CD4-positive, alpha-beta T cell (primary cell): ENCODE measurements at regions not wholly inside any gene's neighbourhood (a gene's known extent, or its start where the extent isn't known, plus 50 kb on each side); places are given as distances from the start of the nearest gene placed in this dataset.
"Not testable (repeated sequence)": the region's sequence is repeated elsewhere in the genome, so short reads cannot be mapped to it uniquely, and the experiment has no call there.

ENCODE experiments used
- ATAC-seq: fragments of 200-7000 bp; cut with Tn5 transposase; one replicate; pipeline ENCODE4 v1.10.0; 2022; ENCODE audit warnings: mild to moderate bottlenecking; ENCODE audit not compliant: poor library complexity
- CTCF ChIA-PET: fragments of 350-600 bp; sonication (Branson Sonifier 250); formaldehyde crosslinking; loops from one replicate; lab custom pipeline; 2021; ENCODE audit warnings: antibody characterized with exemption, inconsistent platforms; lab: Charles Lee
- POLR2A ChIA-PET: fragments of 350-600 bp; sonication (Branson Sonifier 250); formaldehyde crosslinking; loops from one replicate; lab custom pipeline; 2021; ENCODE audit warnings: antibody characterized with exemption, inconsistent platforms; lab: Charles Lee
- DNase-seq, 14 experiments: peaks; one replicate each; pipeline ENCODE4 v3.0.0-alpha.2; 2013 to 2020; ENCODE audit warnings: mixed read lengths in 2 of 14
- H3K27ac ChIP-seq, 2 donors: one replicate each; pipeline versions ENCODE4 v1.5.1 to v1.7.0; 2013; ENCODE audit warnings: low read length in 2 of 2, low read depth in 1 of 2, mild to moderate bottlenecking in 1 of 2
- H3K27me3 ChIP-seq, 2 experiments: 1 replicate in 1 of 2; 2 replicates in 1 of 2; pipeline versions ENCODE4 v1.6.1 to v1.7.0; 2013; ENCODE audit warnings: low read length in 2 of 2, control low read depth in 1 of 2, mild to moderate bottlenecking in 1 of 2, moderate library complexity in 1 of 2; ENCODE audit not compliant: insufficient read depth in 2 of 2, control insufficient read depth in 1 of 2
- H3K36me3 ChIP-seq: one replicate; pipeline ENCODE4 v1.6.1; 2013; ENCODE audit warnings: low read length, control low read depth; ENCODE audit not compliant: insufficient read depth
- H3K4me1 ChIP-seq: one replicate; pipeline ENCODE4 v1.6.1; 2013; ENCODE audit warnings: low read length, control low read depth; ENCODE audit not compliant: insufficient read depth
- H3K4me3 ChIP-seq: one replicate; pipeline ENCODE4 v1.5.1; 2013; ENCODE audit warnings: mild to moderate bottlenecking, low read length, moderate library complexity
- H3K9me3 ChIP-seq, 2 experiments: 1 replicate in 1 of 2; 2 replicates in 1 of 2; pipeline versions ENCODE4 v1.6.1 to v1.7.0; 2013; ENCODE audit warnings: low read length in 2 of 2, mild to moderate bottlenecking in 2 of 2, control low read depth in 1 of 2, moderate library complexity in 1 of 2; ENCODE audit not compliant: control insufficient read depth in 1 of 2, insufficient read depth in 1 of 2
- H3K27ac Mint-ChIP-seq: one replicate; pipeline ENCODE4 v1.8.0; 2020; ENCODE audit warnings: mixed read lengths
- H3K27me3 Mint-ChIP-seq: one replicate; pipeline ENCODE4 v1.8.0; 2021; ENCODE audit warnings: mixed read lengths
- H3K36me3 Mint-ChIP-seq: one replicate; pipeline ENCODE4 v1.8.0; 2021; ENCODE audit warnings: low read depth, mixed read lengths
- H3K4me1 Mint-ChIP-seq: one replicate; pipeline ENCODE4 v1.8.0; 2021; ENCODE audit warnings: low read depth, mixed read lengths
- H3K4me3 Mint-ChIP-seq: one replicate; pipeline ENCODE4 v1.8.0; 2020; ENCODE audit warnings: mild to moderate bottlenecking, mixed read lengths
- H3K9me3 Mint-ChIP-seq: one replicate; pipeline ENCODE4 v1.8.0; 2020; ENCODE audit warnings: mixed read lengths
- intact Hi-C, 2 experiments: fragments of 100-400 bp; cut with DNase I in 1 of 2; cut with micrococcal nuclease in 1 of 2; formaldehyde crosslinking; loops; one replicate each; pipeline versions ENCODE4 v1.15.1 to v1.9.0; 2023 to 2025; cut with DNase I, micrococcal nuclease

GRCh38 chr9:67723185-67723584 lies 135.5 kb upstream of the ANKRD20A1 start:
- H3K27ac Mint-ChIP-seq, H3K9me3 ChIP-seq, H3K9me3 Mint-ChIP-seq, H3K4me1 Mint-ChIP-seq, ATAC-seq, H3K27me3 ChIP-seq, H3K27ac ChIP-seq, H3K4me1 ChIP-seq, H3K27me3 Mint-ChIP-seq, H3K36me3 ChIP-seq, CTCF ChIA-PET, H3K36me3 Mint-ChIP-seq, POLR2A ChIA-PET, intact Hi-C loops: not testable (repeated sequence)
- peak overlapping the region; percentile 20 for H3K4me3 ChIP-seq
- H3K4me3 Mint-ChIP-seq = peak overlapping the region; percentile 82
- DNase-seq = peak in 3 of 14 experiments; percentile 0 to 34 (median 3)

- H3K4me3 ChIP-seq, CTCF ChIA-PET, H3K9me3 ChIP-seq, H3K9me3 Mint-ChIP-seq, H3K27me3 Mint-ChIP-seq, H3K4me1 ChIP-seq, H3K27ac Mint-ChIP-seq, H3K36me3 ChIP-seq, H3K4me1 Mint-ChIP-seq, ATAC-seq, H3K4me3 Mint-ChIP-seq, intact Hi-C loops, H3K36me3 Mint-ChIP-seq, H3K27ac ChIP-seq, H3K27me3 ChIP-seq, POLR2A ChIA-PET: not testable (repeated sequence)
- DNase-seq = peak in 10 of 14 experiments; percentile 5 to 42 (median 10)
Observed at GRCh38 chr9:67724885-67725284, 133.8 kb upstream of the ANKRD20A1 start.

GRCh38 chr9:67726213-67726988 lies 132.3 kb upstream of the ANKRD20A1 start:
- H3K4me3 Mint-ChIP-seq, H3K27ac Mint-ChIP-seq: not testable (repeated sequence)

GRCh38 chr9:67763133-67763532 lies 95.6 kb upstream of the ANKRD20A1 start:
- DNase-seq, H3K36me3 Mint-ChIP-seq, H3K27me3 Mint-ChIP-seq, CTCF ChIA-PET, H3K4me1 Mint-ChIP-seq, H3K4me1 ChIP-seq, H3K36me3 ChIP-seq, H3K9me3 ChIP-seq, H3K27ac ChIP-seq, H3K27me3 ChIP-seq, H3K27ac Mint-ChIP-seq, H3K4me3 ChIP-seq, intact Hi-C loops, H3K9me3 Mint-ChIP-seq, H3K4me3 Mint-ChIP-seq, POLR2A ChIA-PET, ATAC-seq: not testable (repeated sequence)

More at GRCh38 chr9:67726213-67726988, 132.3 kb upstream of the ANKRD20A1 start:
- H3K9me3 Mint-ChIP-seq, H3K36me3 Mint-ChIP-seq, H3K36me3 ChIP-seq, H3K27me3 ChIP-seq, H3K27ac ChIP-seq, CTCF ChIA-PET, H3K9me3 ChIP-seq, H3K4me1 ChIP-seq, intact Hi-C loops, H3K27me3 Mint-ChIP-seq, H3K4me1 Mint-ChIP-seq, POLR2A ChIA-PET: not testable (repeated sequence)
- peak; percentile 62 for ATAC-seq
- peak in 6 of 14 experiments; percentile 0 to 35 (median 11) for DNase-seq
- peak overlapping the region; percentile 19 for H3K4me3 ChIP-seq

GRCh38 chr9:67771807-67772206 lies 86.9 kb upstream of the ANKRD20A1 start:
- intact Hi-C loops, H3K27ac Mint-ChIP-seq, H3K9me3 Mint-ChIP-seq, H3K4me1 Mint-ChIP-seq, H3K36me3 ChIP-seq, ATAC-seq, H3K4me3 ChIP-seq, CTCF ChIA-PET, H3K36me3 Mint-ChIP-seq, POLR2A ChIA-PET, H3K4me1 ChIP-seq, H3K9me3 ChIP-seq, H3K27me3 ChIP-seq, H3K4me3 Mint-ChIP-seq, DNase-seq, H3K27ac ChIP-seq, H3K27me3 Mint-ChIP-seq: not testable (repeated sequence)

- ATAC-seq, H3K9me3 ChIP-seq, POLR2A ChIA-PET, H3K36me3 ChIP-seq, H3K4me3 Mint-ChIP-seq, H3K4me1 Mint-ChIP-seq, H3K36me3 Mint-ChIP-seq, intact Hi-C loops, CTCF ChIA-PET, H3K4me1 ChIP-seq, H3K4me3 ChIP-seq, H3K27ac Mint-ChIP-seq, H3K27ac ChIP-seq, H3K27me3 ChIP-seq, H3K27me3 Mint-ChIP-seq, H3K9me3 Mint-ChIP-seq: not testable (repeated sequence)
- peak in 2 of 14 experiments; percentile 0 to 17 for DNase-seq
Observed at GRCh38 chr9:67800170-67800569, 58.6 kb upstream of the ANKRD20A1 start.
